ENCODE measurements at regions not wholly inside any gene's neighbourhood (a gene's known extent, or its start where the extent isn't known, plus 50 kb on each side); places are given as distances from the start of the nearest gene placed in this dataset.

DNA sequence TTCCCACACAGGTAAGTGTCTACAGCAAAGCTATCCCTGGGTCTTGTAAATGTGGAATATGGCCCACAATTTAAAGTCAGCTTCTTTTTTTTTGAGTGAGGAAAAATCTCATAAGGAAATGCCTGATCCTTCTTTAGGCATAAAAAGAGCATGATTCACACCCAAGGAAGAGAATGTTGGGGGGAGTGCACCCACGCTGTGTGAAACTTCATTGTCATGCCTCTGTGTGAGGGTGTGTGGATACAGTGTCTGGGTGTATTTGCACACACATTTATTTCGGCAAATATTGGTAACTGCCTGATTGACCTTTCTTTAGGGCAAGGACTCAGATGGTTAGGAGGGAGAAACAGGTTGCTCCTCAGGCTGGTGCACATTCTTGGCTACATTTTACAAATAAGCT, 196.8 kb upstream of the STXBP6 start:
- Histone ChIP-seq H2AK5ac (ENCODE audit: insufficient read length, low read length) (no peak overlapping the region), H3K27ac (ENCODE audit: insufficient read length, low read depth, low read length) (no peak overlapping the region), H3K79me2 (ENCODE audit: insufficient read depth, low read length) (no peaks in the 10 kb centered on the region), H2BK12ac (ENCODE audit: insufficient read length, low read depth, low read length) (no peak overlapping the region), H3T11ph (ENCODE audit: low read length) (no peak overlapping the region), H3K23ac (ENCODE audit: insufficient read length, low read depth, low read length) (no peak overlapping the region), H4K8ac (replicated peaks; ENCODE audit: insufficient read length, low read depth, low read length) (no peak overlapping the region), H2BK20ac (ENCODE audit: low read depth, low read length, poor library complexity, severe bottlenecking) (no peak overlapping the region), H4K5ac (ENCODE audit: insufficient read length, low read depth, low read length) (no peak overlapping the region), H4K20me1 (ENCODE audit: control insufficient read depth, insufficient read depth, insufficient read length) (no peaks in the 10 kb centered on the region), H2BK120ac (ENCODE audit: low read depth, low read length, poor library complexity, severe bottlenecking) (no peak overlapping the region), H3K79me1 (ENCODE audit: insufficient read depth, low read depth, low read length, poor library complexity, severe bottlenecking) (no peaks in the 10 kb centered on the region), H3K4me2 (ENCODE audit: insufficient read depth, insufficient read length, low read length) (no peak overlapping the region), H2BK15ac (ENCODE audit: low read depth, low read length) (no peak overlapping the region), H3K18ac (ENCODE audit: insufficient read length, low read depth, low read length) (no peak overlapping the region), H4K91ac (ENCODE audit: insufficient read length, low read depth, low read length) (no peak overlapping the region), H3K4me1 (ENCODE audit: insufficient read depth, low read length) (no peaks in the 10 kb centered on the region), H3K9ac (ENCODE audit: extremely low read depth, insufficient read length, low read length) (no peak overlapping the region), H3K9me3 (ENCODE audit: control insufficient read depth, low read depth, low read length) (no peaks in the 10 kb centered on the region), H3K14ac (ENCODE audit: insufficient read depth, low read length) (no peak overlapping the region), H2BK5ac (ENCODE audit: insufficient read length, low read length) (no peak overlapping the region), H2AFZ (ENCODE audit: low read length) (no peak overlapping the region), H3K23me2 (ENCODE audit: insufficient read length, low read depth, low read length, poor library complexity, severe bottlenecking) (no peaks in the 10 kb centered on the region), H3K4ac (ENCODE audit: low read depth, low read length) (no peak overlapping the region), H3K56ac (ENCODE audit: insufficient read length, low read depth, low read length) (no peak overlapping the region), H3K27me3 (ENCODE audit: insufficient read depth, low read length) (no peaks in the 10 kb centered on the region)
- Mint-ChIP-seq H3K9me3 (no peaks in the 10 kb centered on the region), H3K4me3 (no peak overlapping the region), H3K27ac (no peak overlapping the region), H3K4me1 (no peaks in the 10 kb centered on the region), H3K36me3 (ENCODE audit: insufficient read depth in 1 of 3, low read depth in 3 of 3) (peaks cover 0 to 15% (median 0%) of the 10 kb centered on the region in 3 experiments; a peak in 3 of 7 replicates), H3K27me3 (ENCODE audit: low read depth) (no peaks in the 10 kb centered on the region)
- TF ChIP-seq, protein P1, sequence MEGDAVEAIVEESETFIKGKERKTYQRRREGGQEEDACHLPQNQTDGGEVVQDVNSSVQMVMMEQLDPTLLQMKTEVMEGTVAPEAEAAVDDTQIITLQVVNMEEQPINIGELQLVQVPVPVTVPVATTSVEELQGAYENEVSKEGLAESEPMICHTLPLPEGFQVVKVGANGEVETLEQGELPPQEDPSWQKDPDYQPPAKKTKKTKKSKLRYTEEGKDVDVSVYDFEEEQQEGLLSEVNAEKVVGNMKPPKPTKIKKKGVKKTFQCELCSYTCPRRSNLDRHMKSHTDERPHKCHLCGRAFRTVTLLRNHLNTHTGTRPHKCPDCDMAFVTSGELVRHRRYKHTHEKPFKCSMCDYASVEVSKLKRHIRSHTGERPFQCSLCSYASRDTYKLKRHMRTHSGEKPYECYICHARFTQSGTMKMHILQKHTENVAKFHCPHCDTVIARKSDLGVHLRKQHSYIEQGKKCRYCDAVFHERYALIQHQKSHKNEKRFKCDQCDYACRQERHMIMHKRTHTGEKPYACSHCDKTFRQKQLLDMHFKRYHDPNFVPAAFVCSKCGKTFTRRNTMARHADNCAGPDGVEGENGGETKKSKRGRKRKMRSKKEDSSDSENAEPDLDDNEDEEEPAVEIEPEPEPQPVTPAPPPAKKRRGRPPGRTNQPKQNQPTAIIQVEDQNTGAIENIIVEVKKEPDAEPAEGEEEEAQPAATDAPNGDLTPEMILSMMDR (conservative IDR thresholded peaks at IDR 0.05) = no peak
- DNase-seq = no peak
- WGBS (ENCODE audit: extremely low coverage, insufficient read length, low lambda C conversion rate) = no CpG with 5 or more reads among the region's 2 CpGs
